PC-9 (cell line): ENCODE measurements at regions not wholly inside any gene's neighbourhood (a gene's known extent, or its start where the extent isn't known, plus 50 kb on each side); places are given as distances from the start of the nearest gene placed in this dataset.

ENCODE experiments used
- CTCF ChIP-seq: fragments of 200-600 bp; sonication (generic); conservative IDR thresholded peaks from 2 replicates; pipeline ENCODE4 v1.6.1; 2017; ENCODE audit warnings: mixed run types, antibody characterized with exemption, mild to moderate bottlenecking, moderate library complexity
- EZH2 ChIP-seq: fragments of 200-600 bp; sonication (generic); IDR thresholded peaks from 2 replicates; pipeline ENCODE4 v1.8.0; 2017; ENCODE audit warnings: antibody characterized with exemption, low read depth

GRCh38 chr2:16118611-16119590 is 178.6 kb downstream of the MYCN start:
- no peak for TF ChIP-seq CTCF
- no peak for TF ChIP-seq EZH2
